H1 (cell line): ENCODE measurements at regions not wholly inside any gene's neighbourhood (a gene's known extent, or its start where the extent isn't known, plus 50 kb on each side); places are given as distances from the start of the nearest gene placed in this dataset.

ENCODE experiments used
- CTCF ChIA-PET: fragments of 300-600 bp; sonication (Branson Sonifier 250); formaldehyde crosslinking; loops from one replicate; lab custom pipeline; 2021; ENCODE audit not compliant: partially characterized antibody; lab: Charles Lee
- POLR2A ChIA-PET: fragments of 300-600 bp; sonication (Branson Sonifier 250); formaldehyde crosslinking; loops from one replicate; lab custom pipeline; 2021; ENCODE audit warnings: inconsistent platforms; ENCODE audit not compliant: partially characterized antibody; lab: Charles Lee
- DNase-seq, 2 experiments: peaks; one replicate each; pipeline versions ENCODE4 v3.0.0 to v3.0.0-alpha.2; 2010 to 2022; ENCODE audit warnings: low spot score in 2 of 2, low read depth in 1 of 2, mixed read lengths in 1 of 2
- FAIRE-seq: peaks from 2 replicates; lab custom pipeline; 2011; peaks lifted over from hg19 to GRCh38; lab: Jason Lieb, UNC
- H2AFZ ChIP-seq: 2 replicates; pipeline ENCODE4 v1.8.1; 2012; ENCODE audit warnings: low read length, inconsistent platforms
- H2AK5ac ChIP-seq: 2 replicates; pipeline ENCODE4 v1.6.1; 2013; ENCODE audit warnings: low read depth, low read length
- H2BK120ac ChIP-seq: replicated peaks from 2 replicates; pipeline ENCODE3; 2013; ENCODE audit warnings: low read depth, low read length, inconsistent platforms
- H2BK12ac ChIP-seq: 2 replicates; pipeline ENCODE4 v1.6.1; 2013; ENCODE audit warnings: low read depth, low read length
- H2BK15ac ChIP-seq: 2 replicates; pipeline ENCODE4 v1.6.1; 2013; ENCODE audit warnings: low read length
- H2BK20ac ChIP-seq: 2 replicates; pipeline ENCODE4 v1.6.1; 2013; ENCODE audit warnings: low read length
- H2BK5ac ChIP-seq: 2 replicates; pipeline ENCODE4 v1.6.1; 2013; ENCODE audit warnings: low read depth, low read length
- H3K14ac ChIP-seq: 2 replicates; pipeline ENCODE4 v1.6.1; 2013; ENCODE audit warnings: inconsistent platforms; ENCODE audit not compliant: insufficient read length
- H3K18ac ChIP-seq: 2 replicates; pipeline ENCODE4 v1.6.1; 2013; ENCODE audit warnings: low read length; ENCODE audit errors: extremely low read depth
- H3K23ac ChIP-seq: 2 replicates; pipeline ENCODE4 v1.6.1; 2013; ENCODE audit warnings: inconsistent platforms; ENCODE audit not compliant: insufficient read length
- H3K23me2 ChIP-seq: 2 replicates; pipeline ENCODE4 v1.6.1; 2013; ENCODE audit warnings: low read depth, low read length
- H3K27ac ChIP-seq: 2 replicates; pipeline ENCODE4 v1.6.1; 2011; ENCODE audit warnings: low read depth, low read length, inconsistent platforms
- H3K27me3 ChIP-seq, 4 experiments: replicated peaks in 1 of 4; 1 replicate in 1 of 4; 2 replicates in 3 of 4; pipeline versions ENCODE4 v1.6.1 to v1.8.1; 2011 to 2013; ENCODE audit warnings: low read length in 3 of 4, mild to moderate bottlenecking in 3 of 4, inconsistent platforms in 2 of 4, mixed read lengths in 2 of 4, moderate library complexity in 1 of 4; ENCODE audit not compliant: control insufficient read depth in 3 of 4, insufficient read depth in 3 of 4; ENCODE audit errors: extremely low read depth in 1 of 4
- H3K36me3 ChIP-seq, 4 experiments: 2 replicates each; pipeline versions ENCODE4 v1.6.1 to v1.8.1; 2011 to 2013; ENCODE audit warnings: mild to moderate bottlenecking in 4 of 4, low read length in 3 of 4, moderate library complexity in 2 of 4, control low read depth in 1 of 4, inconsistent platforms in 1 of 4; ENCODE audit not compliant: insufficient read depth in 4 of 4, control insufficient read depth in 2 of 4
- H3K4ac ChIP-seq: replicated peaks from 2 replicates; pipeline ENCODE3; 2013; ENCODE audit warnings: low read length, low read depth, mixed read lengths, inconsistent platforms; ENCODE audit not compliant: insufficient read length
- H3K4me1 ChIP-seq, 4 experiments: replicated peaks in 1 of 4; 1 replicate in 1 of 4; 2 replicates in 3 of 4; pipeline versions ENCODE4 v1.6.1 to v1.8.1; 2011 to 2013; ENCODE audit warnings: low read length in 3 of 4, inconsistent platforms in 2 of 4, mixed read lengths in 1 of 4; ENCODE audit not compliant: insufficient read depth in 4 of 4, control insufficient read depth in 3 of 4
- H3K4me2 ChIP-seq, 2 experiments: 2 replicates each; pipeline versions ENCODE4 v1.6.1 to v1.8.1; 2011 to 2013; ENCODE audit warnings: low read depth in 2 of 2, low read length in 2 of 2, control low read depth in 1 of 2, inconsistent platforms in 1 of 2, mild to moderate bottlenecking in 1 of 2; ENCODE audit not compliant: insufficient read depth in 1 of 2
- H3K4me3 ChIP-seq, 4 experiments: fragments of 200-600, 300-600 bp in 1 of 4; sonication (generic), shearing (Covaris generic), sonication (Bioruptor Twin) in 1 of 4; 2 replicates each; pipeline versions ENCODE4 v1.5.1 to v1.8.1; 2011 to 2016; ENCODE audit warnings: low read length in 4 of 4, low read depth in 3 of 4, control low read depth in 2 of 4, inconsistent platforms in 2 of 4, mild to moderate bottlenecking in 2 of 4, mixed read lengths in 1 of 4, moderate library complexity in 1 of 4; ENCODE audit not compliant: insufficient read depth in 2 of 4; ENCODE audit errors: extremely low read depth in 1 of 4
- H3K56ac ChIP-seq: replicated peaks from 2 replicates; pipeline ENCODE3; 2013; ENCODE audit warnings: low read depth, mild to moderate bottlenecking, mixed read lengths, low read length, inconsistent platforms; ENCODE audit not compliant: insufficient read length
- H3K79me1 ChIP-seq: 2 replicates; pipeline ENCODE4 v1.6.1; 2013; ENCODE audit warnings: low read depth, low read length, control low read depth
- H3K79me2 ChIP-seq, 2 experiments: 2 replicates each; pipeline versions ENCODE4 v1.6.1 to v1.8.1; 2012 to 2013; ENCODE audit warnings: low read length in 2 of 2, mild to moderate bottlenecking in 2 of 2, inconsistent platforms in 1 of 2; ENCODE audit not compliant: insufficient read depth in 2 of 2, control insufficient read depth in 1 of 2
- H3K9ac ChIP-seq, 4 experiments: replicated peaks in 1 of 4; 1 replicate in 1 of 4; 2 replicates in 3 of 4; pipeline versions ENCODE4 v1.6.1 to v1.8.1; 2011 to 2013; ENCODE audit warnings: low read depth in 3 of 4, low read length in 3 of 4, control low read depth in 2 of 4, mild to moderate bottlenecking in 2 of 4, moderate library complexity in 2 of 4, inconsistent platforms in 1 of 4; ENCODE audit errors: extremely low read depth in 1 of 4
- H3K9me3 ChIP-seq, 2 experiments: 2 replicates each; pipeline versions ENCODE4 v1.6.1 to v1.8.1; 2012 to 2013; ENCODE audit warnings: mild to moderate bottlenecking in 2 of 2, moderate library complexity in 2 of 2, control low read depth in 1 of 2, inconsistent platforms in 1 of 2, low read depth in 1 of 2, low read length in 1 of 2, mixed read lengths in 1 of 2; ENCODE audit not compliant: insufficient read depth in 2 of 2
- H4K20me1 ChIP-seq, 2 experiments: replicated peaks in 1 of 2; 2 replicates each; pipeline versions ENCODE3 to v1.8.1; 2011 to 2013; ENCODE audit warnings: inconsistent platforms in 2 of 2, low read length in 2 of 2, mild to moderate bottlenecking in 1 of 2; ENCODE audit not compliant: insufficient read depth in 2 of 2, control insufficient read depth in 1 of 2
- H4K5ac ChIP-seq: 2 replicates; pipeline ENCODE4 v1.6.1; 2013; ENCODE audit warnings: low read length, low read depth, mixed read lengths, inconsistent platforms; ENCODE audit not compliant: insufficient read length
- H4K8ac ChIP-seq: 2 replicates; pipeline ENCODE4 v1.8.0; 2013; ENCODE audit warnings: mild to moderate bottlenecking, moderate library complexity, low read length, inconsistent platforms; ENCODE audit not compliant: insufficient read depth; ENCODE audit errors: extremely low read depth
- H4K91ac ChIP-seq: replicated peaks from 2 replicates; pipeline ENCODE3; 2013; ENCODE audit warnings: low read length, mixed read lengths, inconsistent platforms; ENCODE audit not compliant: insufficient read length
- ATF3 ChIP-seq: IDR thresholded peaks from 2 replicates; pipeline ENCODE4 v1.6.1; 2011; ENCODE audit warnings: low read depth, mild to moderate bottlenecking, low read length; ENCODE audit not compliant: insufficient read depth
- BACH1 ChIP-seq: IDR thresholded peaks from 2 replicates; pipeline ENCODE4 v1.6.1; 2012; ENCODE audit warnings: low read length, improper control_type of control experiment
- CBX5 ChIP-seq: fragments of 300-800, 300-1000 bp; sonication (generic); IDR thresholded peaks from 2 replicates; pipeline ENCODE4 v1.7.1; 2016; ENCODE audit warnings: antibody characterized with exemption, low read length, low read depth
- CEBPB ChIP-seq: IDR thresholded peaks from 2 replicates; pipeline ENCODE4 v1.6.1; 2012; ENCODE audit warnings: low read depth, low read length
- CHD1 ChIP-seq: IDR thresholded peaks from 2 replicates; pipeline ENCODE4 v1.6.1; 2012; ENCODE audit warnings: low read depth, low read length, improper control_type of control experiment
- CREB1 ChIP-seq: IDR thresholded peaks from 2 replicates; pipeline ENCODE4 v1.6.1; 2012; ENCODE audit warnings: inconsistent platforms
- CTBP2 ChIP-seq: IDR thresholded peaks from 2 replicates; pipeline ENCODE4 v1.7.0; 2011; ENCODE audit warnings: borderline replicate concordance, mild to moderate bottlenecking, moderate library complexity, mixed read lengths, low read length; ENCODE audit not compliant: insufficient read depth, insufficient read length
- EZH2 ChIP-seq: fragments of 200-600 bp; sonication (generic); IDR thresholded peaks from 2 replicates; pipeline ENCODE4 v1.7.1; 2012; ENCODE audit warnings: low read depth, mild to moderate bottlenecking, moderate library complexity, low read length, inconsistent platforms; ENCODE audit not compliant: severe bottlenecking
- JUN ChIP-seq: IDR thresholded peaks from 2 replicates; pipeline ENCODE4 v1.6.1; 2011; ENCODE audit warnings: low read depth, mild to moderate bottlenecking, improper control_type of control experiment, low read length
- JUND ChIP-seq: IDR thresholded peaks from 2 replicates; pipeline ENCODE4 v1.6.1; 2011; ENCODE audit warnings: mild to moderate bottlenecking, improper control_type of control experiment, low read length
- KDM5A ChIP-seq: fragments of 200-600 bp; IDR thresholded peaks from 2 replicates; pipeline ENCODE4 v1.7.1; 2012; ENCODE audit warnings: mild to moderate bottlenecking, low read length, inconsistent platforms, mixed read lengths
- WGBS, 2 experiments: shearing (Covaris generic) in 1 of 2; methylation state at CpG; one replicate each; pipeline versions ENCODE4 v1.1.6 to v1.1.7; 2013 to 2015; ENCODE audit warnings: low lambda C conversion rate in 2 of 2, mixed read lengths in 2 of 2, inconsistent platforms in 1 of 2, low coverage in 1 of 2, missing lambda C conversion rate in 1 of 2; ENCODE audit not compliant: insufficient replicate concordance in 2 of 2, insufficient coverage in 1 of 2, insufficient read length in 1 of 2; ENCODE audit errors: extremely low coverage in 1 of 2, missing lambda C conversion rate in 1 of 2; 5-methylcytosine and 5-hydroxymethylcytosine counted together

GRCh38 chr3:115388166-115388565 lies 235.1 kb upstream of the GAP43 start:
- H3K4ac ChIP-seq: no peak overlapping the region
- H3K23ac ChIP-seq: no peak overlapping the region
- H2AK5ac ChIP-seq: no peak overlapping the region
- H2AFZ ChIP-seq: no peak overlapping the region
- no peak overlapping the region for H3K27ac ChIP-seq
- no peak overlapping the region for H3K4me3 ChIP-seq
- CTCF ChIA-PET: interaction anchor here (1.2 to 1.5 kb wide), 3 partner anchors 27 to 170 kb away, joined by 3 to 5 read pairs (median 3); no protein-coding TSS in a partner anchor
- no peaks in the 10 kb centered on the region for H3K36me3 ChIP-seq
- H3K9ac ChIP-seq: no peak overlapping the region
- H3K14ac ChIP-seq: no peak overlapping the region
- no peaks in the 10 kb centered on the region for H3K9me3 ChIP-seq
- no peak overlapping the region for H2BK12ac ChIP-seq
- FAIRE-seq (no peak), DNase-seq (no peak)
- no peak overlapping the region for H2BK120ac ChIP-seq
- WGBS, 2 experiments: 95% methylated on average over 1 of the region's 1 CpG; no CpG with 5 or more reads in 1 of the 2 experiments
- POLR2A ChIA-PET: interaction anchor here (1.4 kb wide), 1 partner anchor 9 kb away, joined by 3 read pairs; no protein-coding TSS in a partner anchor
- H3K79me1 ChIP-seq: no peaks in the 10 kb centered on the region
- TF ChIP-seq EZH2 (no peak), CBX5 (no peak), JUND (no peak), KDM5A (no peak), ATF3 (no peak), CTBP2 (no peak), BACH1 (no peak), CEBPB (no peak), CHD1 (no peak), CREB1 (no peak), JUN (no peak)
- peaks cover 0 to 4% (median 3%) of the 10 kb centered on the region in 4 experiments; a peak in 1 of 7 replicates for H3K4me1 ChIP-seq
- no peak overlapping the region for H2BK5ac ChIP-seq
- no peak overlapping the region for H3K4me2 ChIP-seq
- H3K18ac ChIP-seq: no peak overlapping the region
- H4K20me1 ChIP-seq: no peaks in the 10 kb centered on the region
- H3K27me3 ChIP-seq: no peaks in the 10 kb centered on the region
- no peaks in the 10 kb centered on the region for H3K79me2 ChIP-seq
- H3K23me2 ChIP-seq: no peaks in the 10 kb centered on the region
- no peak overlapping the region for H4K5ac ChIP-seq
- no peak overlapping the region for H2BK20ac ChIP-seq
- no peak overlapping the region for H4K91ac ChIP-seq
- no peak overlapping the region for H3K56ac ChIP-seq
- H2BK15ac ChIP-seq: no peak overlapping the region
- no peak overlapping the region for H4K8ac ChIP-seq
